ENCODE measurements at regions not wholly inside any gene's neighbourhood (a gene's known extent, or its start where the extent isn't known, plus 50 kb on each side); places are given as distances from the start of the nearest gene placed in this dataset.

DNA sequence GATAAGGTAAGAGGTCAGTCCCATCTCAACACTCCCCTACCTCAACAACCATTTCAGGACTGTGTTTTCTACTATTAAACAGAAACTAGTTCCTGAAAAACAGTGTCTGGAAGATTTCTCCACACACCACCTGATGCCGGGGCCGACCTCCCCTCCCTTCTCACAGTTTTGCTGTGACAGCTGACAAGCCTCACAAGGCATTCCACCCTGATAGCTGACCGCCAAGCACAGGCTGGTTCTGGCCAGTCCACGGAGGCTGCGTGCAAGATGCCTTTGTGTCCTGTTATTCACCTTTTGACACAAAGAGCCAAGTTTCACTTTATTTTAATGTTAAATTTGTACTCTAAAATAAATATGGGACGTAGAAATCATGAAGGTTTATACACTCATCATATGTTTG is 758.6 kb downstream of the PDHA2 start:
- no peak for DNase-seq

- DNase-seq, result no peak
Measured at GRCh38 chr4:96599752-96600151, 759.9 kb downstream of the PDHA2 start.

GRCh38 chr4:96602661-96603060 is 762.8 kb downstream of the PDHA2 start:
- DNase-seq, result no peak

- DNase-seq, result no peak
Measured at GRCh38 chr4:96603641-96604040, 763.7 kb downstream of the PDHA2 start.

GRCh38 chr4:96606451-96606850 is 766.6 kb downstream of the PDHA2 start:
- DNase-seq, result no peak

- no peak for DNase-seq
Measured at GRCh38 chr4:96626023-96626422, 786.1 kb downstream of the PDHA2 start.

GRCh38 chr4:96630839-96631238 is 790.9 kb downstream of the PDHA2 start:
- no peak for DNase-seq

DNA sequence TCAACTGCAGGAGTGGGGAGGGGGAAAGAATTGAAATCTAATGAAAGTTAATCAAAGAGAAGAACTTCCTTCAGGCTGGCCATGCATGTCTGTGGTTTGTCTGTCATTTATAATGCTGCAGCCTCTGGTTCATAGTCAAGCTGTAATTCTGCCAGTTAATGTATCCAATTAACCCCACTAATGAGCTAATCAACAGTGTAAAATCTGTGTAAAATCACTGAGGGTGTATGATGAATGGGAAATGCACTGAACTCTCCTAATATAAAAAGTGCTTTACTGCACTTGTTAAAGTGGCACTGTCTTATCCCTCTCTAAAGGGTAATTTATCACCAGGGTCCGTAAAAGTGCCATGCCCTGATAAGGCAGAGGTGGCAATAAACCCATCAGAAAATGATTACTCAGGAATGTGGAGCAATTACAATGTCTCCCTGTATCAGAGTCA is 798.1 kb downstream of the PDHA2 start:
- DNase-seq, result no peak

- DNase-seq, result no peak
Measured at GRCh38 chr4:96639932-96640331, 800.0 kb downstream of the PDHA2 start.

- no peak for DNase-seq
Measured at GRCh38 chr4:96642490-96642889, 802.6 kb downstream of the PDHA2 start.

DNA sequence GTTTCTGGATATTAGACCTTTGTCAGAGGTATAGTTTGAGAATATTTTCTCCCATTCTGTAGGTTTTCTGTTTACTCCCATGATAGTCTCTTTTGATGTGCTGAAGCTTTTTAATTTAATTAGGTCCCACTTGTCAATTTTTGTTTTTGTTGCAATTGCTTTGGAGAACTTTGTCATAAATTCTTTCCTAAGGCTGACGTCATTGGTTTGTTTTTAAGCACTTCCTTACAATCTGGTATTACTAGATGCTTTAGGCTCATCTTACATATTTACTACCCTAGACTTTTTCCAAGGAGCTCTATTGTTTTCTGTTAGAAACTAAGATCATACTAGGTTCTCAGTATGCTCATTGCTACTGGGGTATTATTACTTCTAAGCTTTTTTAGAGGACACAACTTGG is 806.3 kb downstream of the PDHA2 start:
- DNase-seq, result no peak

DNA sequence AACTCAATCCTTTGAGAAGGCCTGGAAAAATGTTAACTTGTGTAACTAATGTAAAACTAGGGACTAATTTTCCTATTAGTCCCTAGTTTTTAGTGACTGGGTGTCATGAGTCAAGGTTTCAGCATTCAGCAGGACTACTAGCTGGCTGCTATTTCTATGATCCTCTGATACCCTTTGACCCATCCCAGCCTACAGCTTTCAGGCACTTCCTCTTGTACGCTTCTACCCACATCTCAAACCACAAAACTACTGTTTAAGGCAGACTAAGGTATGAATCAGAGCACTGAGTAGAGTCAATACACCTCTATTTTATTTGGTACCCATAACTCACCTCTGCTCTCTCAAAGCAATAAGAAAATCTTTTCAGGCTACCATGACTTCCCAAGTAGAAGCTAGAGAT is 809.6 kb downstream of the PDHA2 start:
- no peak for DNase-seq

DNA sequence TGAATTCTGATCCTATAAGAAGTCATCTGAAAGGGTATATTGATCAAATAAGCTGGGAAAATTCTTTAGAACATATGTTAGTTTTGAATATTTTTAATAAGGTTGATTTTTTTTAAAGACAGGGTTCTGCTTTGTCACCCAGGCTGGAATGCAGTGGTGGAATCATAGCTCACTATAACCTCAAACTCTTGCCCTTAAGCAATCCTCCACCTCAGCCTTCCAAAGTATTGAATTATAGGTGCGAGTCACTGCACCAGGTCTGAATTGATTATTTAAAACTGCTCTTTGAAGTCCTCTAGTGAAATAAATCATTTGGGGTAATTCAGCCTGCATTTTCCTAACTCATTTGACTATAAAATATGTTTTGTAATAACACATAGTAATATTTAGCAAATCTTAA is 812.3 kb downstream of the PDHA2 start:
- no peak for DNase-seq

DNA sequence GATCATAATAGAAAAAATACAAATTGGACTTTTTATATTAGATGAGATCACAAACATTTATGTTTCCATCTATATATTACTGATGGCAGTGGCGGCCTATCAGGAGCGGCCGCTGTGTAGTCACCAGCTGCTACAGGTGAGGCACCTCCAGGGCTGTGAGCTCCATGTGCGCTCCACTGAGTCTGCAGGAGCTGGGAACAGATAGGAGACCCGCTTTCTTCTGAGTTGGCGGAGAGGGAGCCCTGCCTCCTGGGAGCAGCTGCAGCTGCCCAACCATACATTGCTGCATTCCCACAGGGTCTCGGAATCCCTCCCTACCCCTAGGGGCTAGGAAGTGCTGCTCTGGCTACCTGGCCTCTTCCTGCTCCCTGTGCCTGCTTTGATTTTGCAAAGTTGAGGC is 812.9 kb downstream of the PDHA2 start:
- no peak for DNase-seq

- no peak for DNase-seq
Measured at GRCh38 chr4:96654045-96654444, 814.2 kb downstream of the PDHA2 start.

- no peak for DNase-seq
Measured at GRCh38 chr4:96670381-96670780, 830.5 kb downstream of the PDHA2 start.

DNA sequence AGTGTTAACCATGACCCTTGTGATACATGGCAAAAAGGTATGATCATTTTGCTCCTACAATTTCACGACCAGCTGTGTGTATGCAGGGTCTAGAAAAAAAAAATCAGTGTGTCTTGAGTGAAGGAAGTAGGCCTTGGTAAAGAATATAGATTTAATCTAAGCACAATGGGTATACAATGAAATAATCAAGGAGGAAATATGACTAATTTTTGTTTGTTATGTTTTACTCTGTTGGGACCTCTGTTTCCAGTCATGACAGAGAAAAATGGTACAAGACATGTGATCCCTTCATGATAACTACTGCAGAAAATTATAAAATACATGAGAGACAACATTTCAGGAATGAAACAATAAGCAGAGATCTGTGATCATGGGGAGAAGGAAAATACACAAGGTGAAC is 835.5 kb downstream of the PDHA2 start:
- DNase-seq, result no peak

DNA sequence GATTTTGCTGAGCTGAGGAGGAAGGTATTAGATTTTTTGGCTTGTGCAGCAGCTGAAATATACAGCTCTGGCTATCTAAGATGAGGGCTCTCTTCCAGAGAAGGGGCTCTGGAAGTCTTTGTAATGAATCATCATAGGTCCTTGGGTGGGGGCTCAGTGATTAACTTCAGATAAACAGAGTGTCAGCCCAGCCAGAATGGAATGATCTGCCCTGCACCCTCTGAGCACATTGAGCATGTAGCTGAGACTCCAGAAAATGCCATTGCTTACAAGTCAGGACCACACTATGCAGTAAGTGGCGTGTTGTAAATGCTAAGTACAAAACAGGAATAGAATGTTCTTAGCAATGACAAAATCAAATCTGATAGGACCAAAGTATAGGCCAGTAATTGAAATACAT is 836.0 kb downstream of the PDHA2 start:
- DNase-seq, result no peak

- no peak for DNase-seq
Measured at GRCh38 chr4:96676754-96677435, 837.0 kb downstream of the PDHA2 start.

DNA sequence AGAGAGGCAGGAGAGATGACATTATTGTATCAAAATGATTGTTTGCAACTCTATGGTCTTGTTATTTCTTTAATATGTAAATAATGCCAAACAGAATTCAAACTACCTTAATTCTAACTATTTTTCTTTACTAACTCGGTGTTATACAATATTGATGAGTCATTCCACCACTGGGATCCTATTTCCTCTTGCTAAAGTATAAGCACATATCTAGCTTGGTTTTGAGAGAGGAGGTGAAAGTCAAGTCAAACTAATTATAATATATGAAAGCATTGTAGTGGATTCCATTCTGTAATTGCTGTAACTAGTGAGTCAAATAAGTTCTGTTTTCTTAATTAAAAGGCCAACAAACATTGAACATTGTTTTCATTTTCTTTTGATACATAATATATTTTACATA is 837.6 kb downstream of the PDHA2 start:
- no peak for DNase-seq

DNA sequence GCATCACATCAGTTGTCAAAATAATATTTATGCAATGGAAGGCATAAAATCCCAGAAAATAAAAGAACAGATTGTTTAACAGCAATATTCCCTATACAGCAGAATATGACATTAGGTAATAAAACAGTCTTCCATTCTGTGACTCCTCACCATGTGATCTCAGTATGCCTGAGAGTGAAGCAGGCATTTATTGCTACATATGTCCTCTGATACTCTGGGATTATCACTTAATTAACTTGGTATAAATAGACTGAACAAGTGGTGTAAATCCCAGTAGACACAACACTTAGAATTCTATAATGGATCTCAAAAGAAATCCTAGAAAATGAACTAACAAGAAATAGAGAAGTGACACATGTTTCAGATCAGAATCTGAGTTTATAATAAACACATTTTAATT is 841.3 kb downstream of the PDHA2 start:
- no peak for DNase-seq

DNA sequence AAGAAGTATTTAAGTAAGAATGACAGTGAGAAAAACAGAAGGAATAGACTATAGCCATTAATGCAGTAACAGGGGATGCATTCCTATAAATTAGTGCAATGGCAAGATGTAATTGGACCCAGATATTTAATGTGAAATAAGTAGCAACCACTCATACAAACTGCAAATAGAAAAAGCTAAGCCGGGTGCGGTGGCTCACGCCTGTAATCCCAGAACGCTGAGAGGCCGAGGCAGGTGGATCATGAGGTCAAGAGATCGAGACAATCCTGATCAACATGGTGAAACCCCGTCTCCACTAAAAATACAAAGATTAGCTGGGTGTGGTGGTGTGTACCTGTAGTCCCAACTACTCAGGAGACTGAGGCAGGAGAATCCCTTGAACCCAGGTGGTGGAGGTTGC is 845.8 kb downstream of the PDHA2 start:
- DNase-seq, result no peak

DNA sequence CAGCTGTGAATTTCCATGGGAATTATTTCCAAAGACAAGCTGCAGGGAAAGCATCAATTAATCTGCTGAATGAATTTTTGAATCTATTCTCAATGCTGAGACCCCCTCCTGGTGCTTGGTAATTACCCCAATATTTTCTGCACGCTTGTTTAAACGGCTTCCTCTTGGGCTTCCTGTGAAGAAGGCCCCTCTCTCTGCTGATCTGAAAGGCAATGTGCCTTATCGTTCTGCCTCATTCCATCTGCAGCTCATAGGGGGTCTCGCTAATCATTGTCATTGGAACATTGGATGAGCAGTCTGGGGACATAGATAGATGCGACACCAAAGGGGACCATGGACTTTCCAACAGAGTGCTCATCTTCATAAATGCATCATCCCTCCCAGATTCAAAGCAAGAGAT is 851.6 kb downstream of the PDHA2 start:
- DNase-seq, result no peak

DNA sequence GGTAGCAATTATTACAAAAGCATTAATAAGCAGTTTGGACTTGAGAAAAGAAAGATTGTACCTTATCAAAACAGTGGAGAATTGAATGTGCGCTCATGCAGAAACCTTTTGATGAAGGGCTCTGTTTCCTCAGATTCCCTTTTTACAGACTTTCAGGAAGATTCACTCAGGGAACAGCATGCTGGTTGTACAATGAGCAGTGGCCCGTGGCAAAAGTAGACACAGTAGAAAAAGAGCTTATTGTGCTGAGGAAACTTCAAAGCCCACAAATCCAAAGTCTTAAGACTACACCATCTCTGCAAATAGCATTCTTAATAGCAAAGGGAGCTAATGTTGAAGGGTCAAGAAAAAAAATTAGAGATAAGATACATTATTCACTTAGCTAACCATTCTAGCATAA is 858.9 kb downstream of the PDHA2 start:
- DNase-seq, result no peak

DNA sequence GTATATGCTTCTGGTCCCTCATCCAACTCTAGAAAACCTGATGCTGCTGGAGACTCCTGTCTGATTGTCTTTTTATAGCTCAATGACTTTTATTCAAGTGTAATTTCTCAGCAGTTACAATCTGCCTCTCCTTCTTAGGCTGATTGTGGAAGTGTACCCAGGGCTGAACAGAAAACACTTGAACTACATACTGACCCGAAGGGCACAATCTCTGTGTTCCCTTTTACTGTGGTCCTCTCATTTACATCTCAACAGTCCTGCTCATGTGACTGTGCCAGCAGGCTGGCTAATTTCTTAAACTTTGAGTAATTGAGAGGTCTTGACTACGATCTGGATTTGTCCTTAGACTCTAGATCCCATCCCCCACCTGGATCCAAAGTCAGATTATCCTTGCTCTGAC is 863.4 kb downstream of the PDHA2 start:
- DNase-seq, result no peak

DNA sequence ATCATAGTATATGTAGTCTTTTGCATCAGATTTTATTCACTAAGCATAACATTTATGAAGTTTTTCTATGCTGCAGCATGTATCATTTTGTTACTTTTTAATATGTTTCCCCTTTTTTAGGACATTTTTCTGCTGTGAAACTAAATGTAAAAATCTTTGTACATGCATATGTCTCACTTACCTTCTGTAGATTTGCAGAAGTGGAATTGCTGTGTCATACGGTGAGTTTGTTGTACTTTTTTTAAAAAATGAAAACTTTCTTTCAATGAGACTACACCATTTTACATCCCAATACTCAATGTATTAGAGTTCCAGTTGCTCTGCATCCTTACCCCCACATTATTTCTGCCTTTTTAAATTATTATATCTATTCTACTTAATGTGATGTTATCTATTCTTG is 868.9 kb downstream of the PDHA2 start:
- DNase-seq, result no peak
